Medulla oblongata (tissue), 1 donor: ENCODE measurements at regions not wholly inside any gene's neighbourhood (a gene's known extent, or its start where the extent isn't known, plus 50 kb on each side); places are given as distances from the start of the nearest gene placed in this dataset.
A peak's percentile ranks its signal among the peaks of the same experiment; 100 is the strongest.
"Not testable (repeated sequence)": the region's sequence is repeated elsewhere in the genome, so short reads cannot be mapped to it uniquely, and the experiment has no call there.

Experiments
- DNase-seq: peaks from one replicate; pipeline ENCODE4 v3.0.0-alpha.2; 2015; ENCODE audit errors: extremely low spot score

DNA sequence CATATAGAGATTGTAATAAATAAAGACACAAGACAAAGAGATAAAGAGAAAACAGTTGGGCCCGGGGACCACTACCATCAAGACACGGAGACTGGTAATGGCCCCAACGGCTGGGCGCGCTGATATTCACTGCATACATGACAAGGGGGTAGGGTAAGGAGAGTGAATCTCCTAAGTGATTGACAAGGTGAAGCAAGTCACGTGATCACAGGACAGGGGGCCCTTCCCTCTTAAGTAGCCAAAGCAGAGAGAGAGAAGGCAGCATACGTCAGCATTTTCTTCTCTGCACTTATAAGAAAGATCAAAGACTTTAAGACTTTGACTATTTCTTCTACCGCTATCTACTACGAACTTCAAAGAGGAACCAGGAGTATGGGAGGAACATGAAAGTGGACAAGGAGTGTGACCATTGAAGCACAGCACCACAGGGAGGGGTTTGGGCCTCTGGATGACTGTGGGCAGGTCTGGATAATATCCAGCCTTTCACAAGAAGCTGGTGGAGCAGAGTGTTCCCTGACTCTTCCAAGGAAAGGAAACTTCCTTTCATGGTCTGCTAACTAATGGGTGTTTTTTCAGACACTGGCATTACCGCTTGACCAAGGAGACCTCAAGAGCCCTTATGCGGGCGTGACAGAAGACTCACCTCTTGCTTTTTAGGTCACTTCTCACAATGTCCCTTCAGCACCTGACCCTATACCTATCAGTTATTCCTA is 75.6 kb downstream of the MRPL39 start:
- DNase-seq = not testable (repeated sequence)

DNA sequence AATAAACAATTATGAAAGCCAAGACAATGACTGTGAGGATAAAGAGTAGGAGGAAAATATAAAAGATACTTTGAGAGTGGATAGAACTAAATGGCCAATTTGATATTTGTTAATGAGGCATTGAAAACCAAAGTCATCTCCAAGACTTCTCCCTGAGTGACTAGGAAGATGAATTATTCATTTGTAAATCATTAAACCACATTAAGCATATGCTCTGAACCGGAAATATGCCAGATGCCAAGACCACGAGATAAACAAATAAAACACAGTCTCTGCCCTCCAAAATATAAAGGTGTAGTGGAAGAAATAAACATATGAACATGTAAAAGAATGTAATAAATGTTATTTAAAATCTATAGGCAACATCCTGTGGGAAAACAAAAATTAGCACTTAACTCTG is 78.8 kb downstream of the MRPL39 start:
- no peak for DNase-seq

DNA sequence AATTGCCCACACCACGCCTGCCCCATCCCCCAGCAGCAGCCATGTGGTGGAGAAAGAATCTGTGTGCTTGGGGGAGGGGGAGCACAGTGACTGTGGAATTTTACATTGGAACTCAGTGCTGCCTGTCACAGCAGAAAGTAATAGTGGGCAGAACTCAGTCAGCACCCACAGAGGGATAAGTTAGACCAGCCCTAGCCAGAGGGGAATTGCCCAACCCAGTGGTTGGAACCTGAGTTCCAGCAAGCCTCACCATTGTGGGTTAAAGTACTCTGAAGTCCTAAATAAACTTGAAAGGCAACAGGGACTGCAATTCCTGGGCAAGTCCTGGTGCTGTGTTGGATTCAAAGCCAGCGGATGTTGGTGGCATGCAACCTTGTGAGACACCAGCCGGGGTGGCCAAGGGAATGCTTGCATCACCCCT is 88.8 kb downstream of the MRPL39 start:
- no peak for DNase-seq

DNA sequence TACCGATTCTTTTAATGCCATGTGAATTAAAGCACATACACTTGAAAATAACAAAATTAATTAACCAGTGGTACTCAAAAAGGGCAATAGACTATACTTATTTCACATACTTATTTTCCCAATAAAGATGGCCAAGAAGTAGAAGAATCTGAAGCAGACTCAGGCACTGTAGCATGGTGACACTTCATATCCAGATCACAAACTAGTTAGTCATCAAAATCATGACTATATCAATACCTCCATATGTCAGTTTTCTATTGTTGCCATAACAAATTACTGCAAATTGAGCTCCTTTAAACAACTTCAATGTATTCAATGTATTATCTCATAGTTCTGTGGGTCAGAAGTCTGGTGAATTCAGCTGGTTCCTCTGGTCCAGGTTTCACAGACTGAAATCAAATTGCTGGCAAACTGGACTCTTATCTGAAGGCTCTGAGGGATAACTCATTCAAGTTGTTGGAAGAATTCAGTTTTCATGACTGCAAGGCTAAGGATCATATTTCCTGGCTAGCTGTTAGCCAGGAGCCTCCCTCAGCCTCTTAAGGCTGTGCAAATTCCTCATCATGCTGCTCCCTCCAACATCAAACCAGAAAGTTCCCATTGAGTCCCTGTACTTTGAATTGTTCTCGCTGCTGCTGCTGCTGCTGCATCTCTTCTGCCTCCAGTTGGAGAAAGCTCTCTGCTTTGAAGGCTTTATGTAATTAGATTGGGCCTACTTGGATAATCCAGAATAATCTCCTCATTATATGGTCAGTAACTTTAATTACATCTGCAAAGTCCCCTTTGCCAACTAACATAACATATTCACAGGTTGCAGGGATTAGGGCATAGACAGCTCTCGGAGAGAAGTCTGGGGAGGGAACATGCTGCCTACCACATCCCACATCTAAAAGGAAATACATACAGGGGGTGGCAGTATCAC is 91.5 kb downstream of the MRPL39 start:
- DNase-seq = no peak

DNA sequence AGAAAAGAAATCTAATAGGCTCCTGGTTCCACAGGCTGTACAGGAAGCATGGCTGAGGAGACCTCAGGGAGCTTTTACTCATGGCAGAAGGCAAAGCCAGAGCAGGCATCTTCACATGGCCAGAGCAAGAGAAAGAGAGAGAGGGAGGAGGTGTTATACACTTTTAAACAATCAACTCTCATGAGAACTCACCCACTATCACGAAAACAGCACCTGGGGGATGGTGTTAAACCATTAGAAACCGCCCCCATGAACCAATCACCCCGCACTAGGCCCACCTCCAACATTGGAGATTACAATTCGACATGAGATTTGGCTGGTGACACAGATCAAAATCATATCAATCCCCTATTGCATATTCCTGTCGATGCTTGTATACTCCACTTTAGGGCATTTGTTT is 93.5 kb downstream of the MRPL39 start:
- no peak for DNase-seq

DNA sequence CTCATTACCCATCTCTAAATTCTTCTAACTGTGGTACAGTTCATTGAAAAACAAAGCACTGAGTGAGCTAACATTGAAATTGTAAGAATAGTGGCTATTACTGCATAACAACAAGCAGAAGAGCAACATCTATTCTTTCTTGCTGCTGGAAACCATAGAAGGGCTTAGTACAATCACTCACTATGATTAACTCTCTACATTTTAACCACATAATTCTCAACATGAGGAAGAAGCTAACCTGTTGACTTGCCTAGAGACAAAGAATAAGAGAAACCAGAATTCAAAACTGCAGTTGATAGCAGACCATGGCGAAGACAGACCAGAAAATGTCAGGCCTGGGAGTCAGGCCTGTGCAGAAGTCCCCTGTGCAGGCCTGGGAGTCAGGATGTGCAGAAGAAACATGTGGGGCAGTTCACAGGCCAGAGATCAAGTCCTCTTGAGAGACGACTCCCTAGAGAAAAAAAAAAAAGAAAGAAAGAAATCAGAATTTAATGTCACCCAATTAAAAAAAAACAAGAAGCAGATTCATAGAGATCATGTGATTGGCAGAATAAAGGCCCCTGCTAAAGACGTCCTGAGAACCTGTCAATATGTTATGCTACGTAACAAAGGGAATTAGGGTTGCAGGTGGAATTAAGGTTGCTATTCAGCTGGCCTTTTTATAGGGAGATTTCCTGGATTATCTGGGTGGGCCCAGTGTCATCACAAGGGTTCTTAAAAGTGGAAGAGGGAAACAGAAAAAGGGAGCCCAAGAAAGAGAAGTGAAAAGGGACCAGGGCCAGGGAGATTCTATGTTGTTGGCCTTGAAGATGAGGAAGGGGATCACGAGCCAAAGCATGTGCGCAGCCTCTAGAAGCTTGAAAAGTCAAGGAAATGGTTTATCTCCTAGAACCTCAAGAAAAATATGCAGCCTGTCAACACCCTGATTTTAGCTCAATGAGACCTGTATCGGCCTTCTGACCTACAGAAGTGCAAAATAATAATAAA is 94.9 kb downstream of the MRPL39 start:
- peak; percentile 16 for DNase-seq

DNA sequence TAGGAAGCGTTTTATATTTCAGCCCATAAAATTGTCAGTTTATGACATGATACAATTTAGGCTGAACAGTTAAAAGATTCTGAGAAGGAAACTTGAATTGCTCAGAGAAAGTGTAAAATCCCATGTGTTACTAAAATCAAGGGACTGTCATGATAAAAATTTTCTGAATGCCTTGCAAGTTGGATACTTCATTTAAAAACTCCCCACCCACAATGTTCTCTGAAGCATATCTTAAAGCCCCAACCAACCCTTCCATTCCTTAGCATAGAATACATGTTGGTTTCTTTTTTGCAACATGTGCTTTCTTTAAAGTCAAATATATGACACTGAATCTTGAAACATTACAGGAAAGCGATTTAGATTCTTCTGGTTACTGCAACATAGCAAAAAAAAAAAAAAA is 97.4 kb downstream of the MRPL39 start:
- no peak for DNase-seq

DNA sequence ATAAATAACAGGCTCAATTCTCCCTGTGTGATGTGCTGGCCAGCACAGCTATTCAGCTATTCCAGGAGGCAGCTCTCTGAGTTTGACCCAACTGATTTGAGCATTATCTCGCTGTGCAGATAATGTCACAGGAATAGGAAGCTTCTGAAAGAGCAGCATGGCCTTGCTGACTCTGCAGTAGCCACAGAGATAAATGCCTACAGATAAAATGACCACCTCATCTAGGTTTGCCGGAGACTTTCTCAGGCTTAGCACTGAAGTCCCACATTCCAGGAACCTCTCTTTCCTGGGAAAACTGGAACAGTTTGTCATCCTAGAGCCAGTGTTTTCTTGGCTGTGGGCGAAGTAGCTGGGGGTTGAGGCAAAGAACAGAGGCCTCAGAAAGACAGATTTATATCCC is 98.9 kb downstream of the MRPL39 start:
- no peak for DNase-seq

DNA sequence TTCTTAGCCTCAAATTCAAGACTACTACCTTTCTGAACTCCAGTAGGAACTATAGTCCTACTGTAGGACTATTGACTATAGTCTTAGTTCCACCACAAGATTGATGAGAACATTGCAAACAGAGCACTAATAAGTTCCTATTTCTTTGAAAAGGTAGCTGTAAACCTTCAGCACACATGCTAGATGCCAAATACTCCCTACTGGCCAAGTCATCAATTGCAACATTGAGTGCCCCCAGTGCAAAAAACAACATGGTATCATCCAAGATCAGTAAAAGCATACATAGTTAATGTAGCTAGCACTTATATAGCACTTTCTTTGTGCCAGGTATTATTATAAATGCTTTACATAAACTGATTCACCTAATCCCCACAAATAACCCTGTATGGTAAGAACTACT is 99.8 kb downstream of the MRPL39 start:
- no peak for DNase-seq

DNA sequence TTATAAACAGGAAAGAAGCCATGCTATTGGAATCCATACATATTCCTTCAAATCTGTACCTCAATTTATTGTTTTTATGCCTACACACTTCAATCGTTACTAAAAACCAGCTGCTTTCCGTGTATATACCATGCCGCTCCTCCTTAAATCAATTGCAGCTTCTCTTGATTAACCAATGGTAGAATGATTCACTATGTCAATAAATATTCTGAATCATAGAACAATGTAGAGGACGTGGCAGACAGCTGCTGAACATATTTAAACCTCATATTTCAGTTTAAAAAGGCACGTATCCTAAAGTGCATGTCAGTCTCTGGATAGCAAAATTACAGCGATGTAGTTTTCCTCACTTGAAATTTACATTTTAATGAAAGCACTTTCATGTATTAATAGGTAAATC is 100.4 kb downstream of the MRPL39 start:
- DNase-seq = no peak

DNA sequence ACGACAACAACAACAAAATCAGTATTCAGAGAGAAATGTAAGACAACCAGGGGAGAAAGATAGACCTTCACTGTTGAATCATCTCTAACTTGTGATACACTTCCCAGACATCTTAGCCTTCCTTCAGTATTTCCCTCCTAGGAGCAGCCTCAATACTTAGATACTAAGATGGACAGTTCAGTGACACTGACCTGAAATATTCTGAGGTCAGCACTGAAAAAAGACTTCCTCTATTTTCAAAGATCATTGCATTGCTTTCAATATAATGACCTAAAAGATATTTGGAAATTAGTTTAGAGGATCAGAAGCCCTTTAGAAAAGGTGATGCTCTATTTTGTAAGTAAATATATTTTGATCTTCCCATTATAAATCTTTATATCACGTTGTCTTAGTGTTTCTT is 101.0 kb downstream of the MRPL39 start:
- no peak for DNase-seq

DNA sequence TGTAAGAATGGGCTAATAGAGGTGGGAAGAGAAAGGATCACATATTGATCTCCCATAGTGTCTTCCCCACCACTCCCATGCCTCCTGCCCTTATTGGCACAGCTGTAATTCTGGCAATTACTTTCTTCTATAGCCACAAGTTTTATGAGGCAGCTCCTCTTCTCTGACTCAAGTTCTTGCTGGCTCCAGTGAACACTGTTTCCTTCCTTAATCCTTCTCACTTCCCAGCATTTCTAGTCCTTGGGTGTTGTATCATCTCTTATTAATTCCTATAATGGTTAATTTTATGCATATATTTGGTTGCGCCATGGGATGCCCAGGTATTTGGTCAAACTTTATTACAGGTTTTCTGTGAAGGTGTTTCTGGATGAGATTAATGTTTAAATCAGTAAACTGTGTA is 103.3 kb downstream of the MRPL39 start:
- no peak for DNase-seq

DNA sequence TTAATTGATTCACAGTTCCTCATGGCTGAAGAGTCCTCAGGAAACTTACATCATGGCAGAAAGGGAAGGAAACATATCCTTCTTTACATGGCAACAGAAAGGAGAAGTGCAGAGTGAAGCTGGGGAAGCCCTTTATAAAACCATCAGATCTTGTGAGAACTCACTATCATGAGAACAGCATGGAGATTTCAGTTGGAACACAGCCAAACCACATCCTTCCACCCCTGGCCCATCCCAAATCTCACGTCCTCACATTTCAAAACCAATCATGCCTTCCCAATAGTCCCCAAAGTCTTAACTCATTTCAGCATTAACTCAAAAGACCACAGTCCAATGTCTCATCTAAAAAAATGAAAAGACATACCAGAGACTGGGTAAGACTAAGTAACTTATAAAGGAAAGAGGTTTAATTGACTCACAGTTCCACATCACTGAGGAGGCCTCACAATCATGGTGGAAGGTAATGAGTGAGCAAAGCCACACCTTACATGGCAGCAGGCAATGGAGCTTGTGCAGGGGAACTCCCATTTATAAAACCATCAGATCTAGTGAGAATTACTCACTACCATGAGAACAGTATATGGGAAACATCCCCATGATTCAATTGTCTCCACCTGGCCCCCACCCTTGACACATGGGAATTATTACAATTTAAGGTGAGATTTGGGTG is 105.2 kb downstream of the MRPL39 start:
- DNase-seq = no peak

DNA sequence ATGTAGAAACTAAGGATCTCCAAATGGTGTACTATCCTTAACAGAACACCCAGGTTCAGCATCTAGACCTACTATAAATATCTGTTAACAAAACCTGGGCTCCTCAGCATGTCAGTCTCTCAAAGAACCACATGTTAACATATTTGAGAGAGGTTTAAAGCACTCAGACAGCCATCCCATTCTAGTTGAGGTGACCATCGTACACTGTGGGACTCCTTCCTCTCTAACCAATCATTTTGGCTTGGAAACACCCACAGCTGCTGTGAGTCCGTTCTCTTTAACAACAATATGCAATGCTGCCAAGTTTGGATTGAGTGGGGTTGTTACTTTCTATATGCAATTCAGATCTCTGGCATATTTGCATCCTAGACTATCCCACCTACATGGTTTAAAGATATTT is 105.8 kb downstream of the MRPL39 start:
- no peak for DNase-seq

DNA sequence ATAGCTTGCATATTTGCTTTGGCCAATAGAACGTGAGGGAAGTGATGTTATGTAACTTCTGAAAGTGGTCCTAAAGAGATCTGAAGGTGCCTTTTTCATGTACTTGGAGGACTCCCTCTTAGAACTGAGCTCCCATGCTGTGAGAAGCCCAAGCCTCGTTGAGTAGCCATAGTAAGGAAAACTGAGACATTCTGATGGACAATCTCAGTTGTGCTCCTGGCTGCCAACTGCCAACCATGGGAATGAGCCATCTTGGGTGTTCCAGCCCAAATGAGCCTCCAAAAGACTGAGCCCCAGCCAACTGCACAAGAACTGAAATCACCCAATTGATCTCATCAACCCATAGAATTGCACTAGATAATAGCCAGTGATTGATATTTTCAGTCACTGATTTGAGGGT is 106.7 kb downstream of the MRPL39 start:
- no peak for DNase-seq

DNA sequence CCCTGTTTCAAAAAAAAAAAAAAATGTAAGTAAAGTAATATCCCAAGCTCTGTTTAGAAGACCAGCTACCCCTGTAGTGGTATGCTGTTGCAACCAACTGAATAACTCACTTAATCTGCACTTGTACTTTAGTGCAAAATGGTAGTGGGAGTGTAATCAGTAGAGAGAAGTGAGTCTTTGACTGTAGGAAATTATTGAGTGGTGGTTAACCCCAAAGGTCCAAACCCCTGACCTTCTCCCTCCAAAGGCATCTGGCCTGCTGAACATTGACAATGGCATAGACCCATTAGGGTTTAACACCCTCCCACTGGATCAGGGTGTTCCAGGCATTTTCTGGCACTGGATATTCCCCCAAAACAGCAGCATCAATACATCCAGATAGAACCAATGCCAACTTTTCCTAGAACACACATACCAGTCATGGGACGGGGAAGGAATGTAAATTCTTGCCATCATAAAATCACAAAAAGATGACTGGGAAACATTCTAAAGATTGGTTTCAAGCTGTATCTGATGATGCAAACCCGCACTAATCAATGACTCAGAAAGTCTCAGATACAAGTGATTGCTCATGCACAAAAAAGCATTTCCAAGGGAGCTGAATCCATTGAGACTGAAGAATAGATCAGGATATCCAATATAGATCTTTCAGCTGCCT is 110.3 kb downstream of the MRPL39 start:
- DNase-seq = no peak

DNA sequence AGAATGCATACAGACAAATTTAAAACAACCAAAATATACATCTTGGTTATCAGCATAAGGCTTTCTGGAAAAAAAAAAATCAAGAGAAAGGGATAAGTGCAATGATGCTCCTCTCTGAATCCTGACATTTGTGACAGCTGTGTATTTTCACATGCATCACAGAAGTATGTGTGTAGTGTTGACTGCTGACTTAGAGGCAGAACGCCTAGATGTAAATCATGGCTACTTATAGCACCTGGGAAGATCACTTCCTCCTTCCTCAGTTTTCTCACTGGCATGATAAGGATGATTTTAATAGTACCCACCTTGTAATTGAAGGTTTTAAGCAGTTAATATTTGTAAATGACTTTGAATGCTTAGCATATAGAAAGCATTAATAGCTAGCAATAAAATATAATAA is 112.5 kb downstream of the MRPL39 start:
- no peak for DNase-seq

DNA sequence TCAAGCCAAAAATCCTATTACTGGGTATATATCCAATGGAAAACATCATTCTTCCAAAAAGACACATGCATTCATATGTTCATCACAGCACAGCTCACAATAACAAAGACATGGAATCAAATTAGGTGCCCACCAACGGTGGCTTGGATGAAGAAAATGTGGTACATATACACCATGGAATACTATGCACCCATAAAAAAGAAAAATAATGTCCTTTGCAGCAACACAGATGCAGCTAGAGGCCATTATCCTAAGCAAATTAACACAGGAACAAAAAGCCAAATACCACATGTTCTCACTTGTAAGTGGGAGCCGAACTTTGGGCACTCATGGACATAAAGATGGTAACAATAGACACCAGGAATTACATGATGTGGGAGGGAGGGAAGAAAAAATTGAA is 113.6 kb downstream of the MRPL39 start:
- DNase-seq = no peak

DNA sequence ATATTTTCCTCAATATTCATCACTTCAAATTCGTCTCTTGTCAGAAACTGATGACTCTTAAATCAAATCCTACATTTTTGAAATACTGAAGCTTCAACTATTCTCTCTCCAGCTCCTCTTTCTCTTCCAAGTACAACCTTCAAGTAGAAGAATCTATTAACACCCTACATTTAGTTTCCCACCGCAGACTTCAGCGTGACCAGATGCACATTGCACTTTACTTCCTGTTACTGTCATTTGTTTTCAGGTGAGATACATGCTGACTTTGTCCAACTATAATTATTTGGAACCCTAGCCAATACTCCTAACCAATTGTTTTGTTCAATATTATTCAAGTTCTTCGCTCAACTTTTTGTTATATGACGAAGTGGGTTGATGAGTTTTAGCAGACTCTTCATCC is 116.0 kb downstream of the MRPL39 start:
- DNase-seq = no peak

DNA sequence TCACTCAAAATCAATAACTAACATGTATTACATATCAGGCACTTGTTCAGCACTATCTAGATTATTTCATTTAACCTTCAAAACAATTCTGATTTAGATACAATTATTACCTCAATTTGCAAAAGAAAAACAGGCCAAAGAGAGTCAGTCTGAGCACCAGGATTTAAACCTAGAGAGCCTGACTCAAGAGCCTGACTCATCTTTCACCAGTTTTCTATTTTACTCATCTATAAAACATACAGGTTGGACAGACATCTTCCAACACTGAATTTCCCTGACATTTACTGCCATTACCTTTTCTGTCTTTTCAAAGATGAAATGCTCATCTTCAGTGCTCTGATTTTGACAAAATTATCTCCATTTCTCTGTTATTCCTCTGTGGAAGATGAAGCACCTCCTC is 116.5 kb downstream of the MRPL39 start:
- DNase-seq = no peak

DNA sequence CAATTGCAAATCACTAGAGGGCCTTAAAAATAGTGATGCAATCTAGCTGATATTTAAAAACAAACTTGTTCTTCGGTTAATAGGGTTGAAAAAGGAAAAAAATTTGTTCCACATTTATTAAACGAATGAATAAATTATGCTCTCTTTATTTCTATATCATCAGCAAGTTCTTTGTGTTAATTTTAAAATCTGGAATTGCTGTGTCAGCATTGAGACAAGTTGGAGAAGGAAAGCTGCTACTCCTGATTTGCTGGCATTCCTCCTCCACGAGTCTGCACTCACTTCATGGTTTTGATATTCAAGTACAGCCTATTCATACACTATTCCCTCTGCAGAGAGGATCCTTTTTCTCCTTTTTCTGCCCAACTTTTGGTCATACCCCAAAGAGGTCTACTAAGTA is 117.6 kb downstream of the MRPL39 start:
- no peak for DNase-seq
